ENCODE measurements at regions not wholly inside any gene's neighbourhood (a gene's known extent, or its start where the extent isn't known, plus 50 kb on each side); places are given as distances from the start of the nearest gene placed in this dataset.
"Not testable (repeated sequence)": the region's sequence is repeated elsewhere in the genome, so short reads cannot be mapped to it uniquely, and the experiment has no call there.

DNA sequence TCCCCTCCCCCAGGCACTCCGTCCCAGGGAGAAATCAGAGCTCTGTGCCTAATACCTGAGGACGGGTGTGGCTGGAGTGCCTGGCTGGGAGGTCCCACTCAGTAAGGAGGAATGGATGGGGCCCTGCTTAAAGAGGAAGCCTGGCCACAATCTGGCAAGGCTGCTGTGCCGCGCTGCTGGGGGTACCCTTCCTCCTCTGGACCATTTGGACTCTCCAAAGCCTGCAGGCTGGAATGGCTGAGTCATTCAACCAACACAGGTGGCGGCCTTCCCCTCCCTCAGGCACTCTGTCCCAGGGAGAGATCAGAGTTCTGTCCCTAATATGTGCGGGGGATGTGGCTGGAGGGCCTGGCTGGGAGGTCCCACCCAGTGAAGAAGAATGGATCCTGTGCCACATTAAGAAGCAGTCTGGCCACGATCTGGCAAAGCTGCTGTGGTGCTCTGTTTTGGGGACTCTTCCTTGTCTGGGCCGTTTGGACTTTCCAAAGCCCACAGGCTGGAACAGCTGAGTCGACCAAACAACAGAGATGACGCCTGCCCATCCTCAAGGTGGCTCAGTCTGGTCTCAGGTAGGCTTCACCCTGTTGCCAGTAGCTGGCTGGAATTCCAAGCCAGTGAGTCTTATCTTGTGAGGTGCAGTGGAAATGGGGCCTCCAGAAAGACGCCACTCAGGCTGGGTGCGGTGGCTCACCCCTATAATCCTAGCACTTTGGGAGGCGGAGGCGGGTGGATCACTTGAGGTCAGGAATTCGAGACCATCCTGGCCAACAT is 127.3 kb upstream of the HUWE1 start:
- H3K4me3 ChIP-seq (replicated peaks; ENCODE audit: low read depth, low read length), result no peak overlapping the region
- DNase-seq (ENCODE audit: low read depth), result no peak
- TF ChIP-seq, protein P1, sequence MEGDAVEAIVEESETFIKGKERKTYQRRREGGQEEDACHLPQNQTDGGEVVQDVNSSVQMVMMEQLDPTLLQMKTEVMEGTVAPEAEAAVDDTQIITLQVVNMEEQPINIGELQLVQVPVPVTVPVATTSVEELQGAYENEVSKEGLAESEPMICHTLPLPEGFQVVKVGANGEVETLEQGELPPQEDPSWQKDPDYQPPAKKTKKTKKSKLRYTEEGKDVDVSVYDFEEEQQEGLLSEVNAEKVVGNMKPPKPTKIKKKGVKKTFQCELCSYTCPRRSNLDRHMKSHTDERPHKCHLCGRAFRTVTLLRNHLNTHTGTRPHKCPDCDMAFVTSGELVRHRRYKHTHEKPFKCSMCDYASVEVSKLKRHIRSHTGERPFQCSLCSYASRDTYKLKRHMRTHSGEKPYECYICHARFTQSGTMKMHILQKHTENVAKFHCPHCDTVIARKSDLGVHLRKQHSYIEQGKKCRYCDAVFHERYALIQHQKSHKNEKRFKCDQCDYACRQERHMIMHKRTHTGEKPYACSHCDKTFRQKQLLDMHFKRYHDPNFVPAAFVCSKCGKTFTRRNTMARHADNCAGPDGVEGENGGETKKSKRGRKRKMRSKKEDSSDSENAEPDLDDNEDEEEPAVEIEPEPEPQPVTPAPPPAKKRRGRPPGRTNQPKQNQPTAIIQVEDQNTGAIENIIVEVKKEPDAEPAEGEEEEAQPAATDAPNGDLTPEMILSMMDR (IDR thresholded peaks at IDR 0.05; ENCODE audit: low read length, missing control alignments), result no peak

DNA sequence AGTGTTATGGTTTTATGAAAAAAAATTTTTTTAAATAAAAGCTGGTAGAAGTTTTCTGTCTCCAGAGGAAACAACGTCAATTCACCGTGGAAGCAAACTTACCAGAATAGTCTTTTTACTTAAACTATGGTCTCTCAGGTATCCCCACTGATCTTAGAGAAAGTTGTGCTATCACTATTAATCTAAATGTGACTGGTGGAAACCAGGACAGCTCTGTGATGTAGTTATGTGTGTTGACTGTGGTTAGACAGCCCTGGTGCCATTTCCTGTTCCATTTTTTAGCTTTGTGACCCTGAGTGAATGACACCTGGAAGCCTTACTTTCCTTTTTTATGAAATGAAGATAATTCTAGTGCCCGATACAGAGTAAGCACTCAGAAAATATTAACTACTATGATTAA is 111.8 kb upstream of the HUWE1 start:
- no peak for DNase-seq (ENCODE audit: low read depth)
- no peak overlapping the region for H3K4me3 ChIP-seq (replicated peaks; ENCODE audit: low read depth, low read length)
- TF ChIP-seq, protein P1 (IDR thresholded peaks at IDR 0.05; ENCODE audit: low read length, missing control alignments), result no peak

DNA sequence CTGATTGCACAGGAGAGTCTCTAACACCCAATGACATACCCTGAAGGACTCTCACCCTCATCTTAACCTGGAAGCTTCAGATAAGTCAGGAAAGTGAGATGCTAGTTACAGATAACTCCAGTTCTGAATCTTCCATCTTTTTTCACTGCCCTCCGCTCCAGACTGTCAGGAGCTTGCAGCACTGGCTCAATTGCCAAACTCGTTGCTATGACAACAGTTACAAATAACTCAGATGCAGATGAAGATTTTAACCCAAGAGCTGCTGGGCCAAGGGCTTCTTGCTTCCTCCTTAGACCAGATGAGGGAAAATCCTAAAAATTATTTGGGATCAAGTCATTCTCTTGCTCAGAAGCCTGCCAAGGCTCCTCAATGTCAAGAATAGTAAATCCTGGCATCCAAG is 109.1 kb upstream of the HUWE1 start:
- H3K4me3 ChIP-seq (replicated peaks; ENCODE audit: low read depth, low read length), result no peak overlapping the region
- DNase-seq (ENCODE audit: low read depth), result peak; percentile 13
- TF ChIP-seq, protein P1 (IDR thresholded peaks at IDR 0.05; ENCODE audit: low read length, missing control alignments), result no peak

DNA sequence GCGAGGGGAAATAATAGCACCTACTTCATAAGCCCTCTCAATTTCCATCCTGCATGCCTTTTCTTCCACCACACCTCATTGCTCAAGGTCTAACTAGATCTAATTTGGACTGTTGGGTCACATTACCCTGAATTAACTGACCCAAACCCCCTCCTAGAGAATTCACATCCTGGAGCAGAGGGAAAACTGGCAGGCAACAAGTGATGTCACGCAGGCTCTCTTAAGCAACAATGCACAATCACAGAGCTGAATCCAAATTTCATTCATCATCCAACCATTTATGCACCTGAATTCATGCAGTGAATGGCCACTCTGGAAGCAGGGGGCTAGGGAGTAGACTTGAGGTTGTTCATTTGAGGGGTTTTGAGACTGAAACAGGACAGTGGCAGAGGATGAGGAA is 107.7 kb upstream of the HUWE1 start:
- H3K4me3 ChIP-seq (replicated peaks; ENCODE audit: low read depth, low read length), result no peak overlapping the region
- DNase-seq (ENCODE audit: low read depth), result no peak
- TF ChIP-seq, protein P1 (IDR thresholded peaks at IDR 0.05; ENCODE audit: low read length, missing control alignments), result no peak

DNA sequence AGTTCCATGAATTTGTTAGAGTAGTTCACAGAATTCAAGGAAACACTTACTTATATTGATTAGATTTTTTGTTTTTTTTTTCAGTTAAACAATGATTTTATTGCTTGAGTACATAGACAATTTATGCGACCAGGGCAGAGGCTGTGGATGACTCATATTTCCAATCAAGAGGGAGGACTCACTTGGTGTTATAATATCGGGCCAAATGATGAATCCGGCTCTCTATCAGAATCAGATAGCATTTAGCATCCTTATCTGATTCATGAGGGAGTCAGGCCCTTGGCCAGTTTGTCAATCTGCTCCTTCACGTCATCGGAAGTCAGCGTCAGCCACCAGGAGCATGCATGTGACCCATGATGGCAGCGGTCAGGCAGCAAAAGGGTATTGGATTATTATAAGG is 82.3 kb upstream of the HUWE1 start:
- H3K4me3 ChIP-seq (replicated peaks; ENCODE audit: low read depth, low read length), result no peak overlapping the region
- DNase-seq (ENCODE audit: low read depth), result no peak
- TF ChIP-seq, protein P1 (IDR thresholded peaks at IDR 0.05; ENCODE audit: low read length, missing control alignments), result no peak

DNA sequence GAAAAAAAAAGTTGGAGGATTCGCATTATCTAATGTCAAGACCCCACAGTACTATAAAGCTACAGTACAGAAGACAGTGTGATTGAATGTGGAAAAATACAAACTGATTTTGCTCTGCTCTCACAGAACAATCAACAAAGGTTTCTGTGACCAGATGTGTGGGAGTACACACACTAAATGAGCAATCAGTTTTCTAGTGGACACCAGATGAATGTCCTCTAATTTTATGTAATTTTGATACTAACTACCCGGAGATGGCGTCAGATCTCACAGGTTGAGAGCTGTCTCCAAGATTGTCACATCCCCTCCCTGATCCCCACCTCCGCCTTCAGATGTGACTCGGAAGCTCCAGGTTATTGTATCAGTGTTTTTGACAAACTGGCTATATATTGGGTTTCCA is 81.9 kb upstream of the HUWE1 start:
- DNase-seq (ENCODE audit: low read depth), result no peak
- no peak overlapping the region for H3K4me3 ChIP-seq (replicated peaks; ENCODE audit: low read depth, low read length)
- TF ChIP-seq, protein P1 (IDR thresholded peaks at IDR 0.05; ENCODE audit: low read length, missing control alignments), result no peak

DNA sequence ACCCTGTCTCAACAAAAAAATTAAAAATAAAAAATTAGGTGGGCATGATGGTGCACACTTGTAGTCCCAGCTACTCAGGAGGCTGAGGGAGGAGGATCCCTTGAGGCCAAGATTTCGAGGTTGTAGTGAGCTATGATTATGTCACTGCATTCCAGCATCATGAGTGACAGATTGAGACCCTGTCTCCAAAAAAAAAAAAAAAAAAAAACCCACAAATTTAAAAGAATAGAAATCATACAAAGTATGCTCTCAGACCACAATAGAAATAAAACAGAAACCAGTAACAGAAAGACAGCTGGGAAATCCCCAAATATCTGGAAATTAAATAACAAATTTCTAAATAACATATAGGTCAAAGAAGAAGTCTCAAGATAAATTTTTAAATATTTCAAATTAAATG is 81.0 kb upstream of the HUWE1 start:
- H3K4me3 ChIP-seq (replicated peaks; ENCODE audit: low read depth, low read length), result no peak overlapping the region
- DNase-seq (ENCODE audit: low read depth), result no peak
- TF ChIP-seq, protein P1 (IDR thresholded peaks at IDR 0.05; ENCODE audit: low read length, missing control alignments), result no peak

DNA sequence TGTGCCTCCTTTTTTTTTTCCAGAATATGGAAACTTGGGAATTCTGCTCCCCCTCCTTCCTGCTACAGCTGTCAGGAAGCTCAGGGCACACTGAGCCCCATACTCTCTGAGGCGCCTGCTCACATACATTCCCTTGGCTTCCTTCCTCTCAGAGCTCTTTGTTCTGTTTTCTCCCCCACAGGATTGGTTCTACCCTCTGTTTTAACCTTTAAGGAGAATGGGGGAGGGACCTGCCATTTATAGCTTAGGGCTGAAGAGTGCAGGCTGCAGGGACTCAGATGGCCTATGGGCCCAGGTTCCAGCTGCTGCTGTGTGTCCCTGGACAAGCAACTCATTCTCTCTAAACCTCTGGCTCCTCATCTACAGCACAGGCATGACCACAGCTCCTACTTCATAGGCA is 70.7 kb upstream of the HUWE1 start:
- not testable (repeated sequence) for H3K4me3 ChIP-seq (replicated peaks; ENCODE audit: low read depth, low read length); DNase-seq (ENCODE audit: low read depth)
